Muscle of back (tissue), 3 donors: ENCODE measurements at regions not wholly inside any gene's neighbourhood (a gene's known extent, or its start where the extent isn't known, plus 50 kb on each side); places are given as distances from the start of the nearest gene placed in this dataset.
A peak's percentile ranks its signal among the peaks of the same experiment; 100 is the strongest.
"Not testable (repeated sequence)": the region's sequence is repeated elsewhere in the genome, so short reads cannot be mapped to it uniquely, and the experiment has no call there.

Experiments
- DNase-seq, 3 donors: peaks; one replicate each; pipeline versions ENCODE4 v3.0.0 to v3.0.0-alpha.2; 2013

DNA sequence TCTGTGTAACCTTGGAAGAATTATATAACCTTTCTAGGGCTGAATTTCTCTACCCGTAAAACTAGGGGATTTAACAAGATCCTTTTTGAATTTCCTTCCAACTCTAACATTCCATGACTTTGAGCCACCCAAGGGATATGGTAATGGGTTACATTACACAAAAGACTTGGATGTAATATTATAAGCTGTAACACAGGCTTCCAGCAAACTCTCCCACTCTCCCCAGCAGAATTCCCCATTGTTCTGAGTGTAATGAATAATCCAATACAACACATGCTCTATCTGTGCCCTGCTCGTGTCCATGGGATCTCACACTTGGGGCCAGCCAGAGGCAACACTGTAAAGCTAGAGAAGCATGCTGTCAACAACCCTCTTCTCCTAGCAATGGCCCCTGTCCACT, 790.6 kb upstream of the AUTS2 start:
- peak; percentile 7 to 69 (median 44) for DNase-seq

DNA sequence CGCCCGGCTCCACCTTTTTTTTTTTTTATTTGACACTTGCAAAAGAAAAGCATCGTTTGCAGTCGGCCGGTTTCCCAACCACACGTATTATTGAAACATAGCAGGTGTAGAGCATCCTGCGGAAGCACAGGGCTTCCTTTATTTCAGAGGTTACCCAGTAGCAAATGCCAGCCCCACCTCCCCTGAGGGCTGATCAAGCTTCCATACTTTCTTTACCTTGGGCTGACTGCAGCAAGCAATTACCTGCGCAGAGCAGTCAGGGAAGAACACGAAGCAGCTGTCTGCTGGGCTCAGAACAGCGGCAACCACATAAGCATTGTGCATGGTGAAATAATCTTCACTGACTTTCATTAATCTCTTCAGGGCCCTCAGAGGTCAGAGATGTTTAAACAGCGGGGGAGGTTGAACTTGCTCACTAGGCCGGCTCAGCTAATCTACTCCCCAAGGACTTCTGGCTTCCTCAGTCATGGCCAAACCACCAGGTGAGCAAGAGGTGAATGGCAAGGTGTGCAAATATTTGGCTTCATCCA, 784.7 kb upstream of the AUTS2 start:
- DNase-seq, result no peak

DNA sequence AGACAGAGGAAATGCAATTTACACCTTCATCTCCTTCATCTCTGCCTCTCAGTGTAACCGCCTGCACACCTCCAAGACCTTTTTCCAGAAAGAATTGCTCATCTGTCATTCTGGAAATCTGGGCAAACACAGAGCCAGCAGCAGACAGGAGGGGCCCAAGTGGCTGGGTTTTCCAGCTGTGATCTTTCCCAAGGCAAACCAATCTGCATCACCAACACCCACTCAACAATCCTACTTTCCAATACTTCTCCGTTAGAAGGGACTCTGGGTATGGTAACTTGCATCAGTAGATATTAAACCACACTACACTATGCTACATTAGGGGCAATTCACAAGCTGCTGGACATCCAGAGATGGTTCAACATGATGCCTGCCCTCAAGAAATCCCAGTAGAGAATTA, 781.8 kb upstream of the AUTS2 start:
- DNase-seq, result no peak

DNA sequence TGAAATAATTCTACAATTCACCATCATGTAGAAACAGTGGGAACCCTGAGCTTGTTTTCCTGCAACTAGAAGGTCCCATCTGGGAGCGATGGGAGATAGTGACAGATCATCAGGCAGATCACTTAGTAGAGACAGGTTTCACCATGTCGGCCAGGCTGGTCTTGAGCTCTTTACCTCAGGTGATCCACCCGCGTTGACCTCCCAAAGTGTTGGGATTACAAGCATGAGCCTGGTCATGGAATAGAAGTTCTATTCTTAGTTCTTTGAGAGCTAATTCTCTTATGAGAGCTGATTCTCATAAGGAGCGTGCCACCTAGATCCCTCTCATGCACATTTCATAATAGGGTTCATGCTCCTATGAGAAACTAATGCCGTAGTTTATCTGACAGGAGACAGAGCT, 778.0 kb upstream of the AUTS2 start:
- DNase-seq, result no peak

DNA sequence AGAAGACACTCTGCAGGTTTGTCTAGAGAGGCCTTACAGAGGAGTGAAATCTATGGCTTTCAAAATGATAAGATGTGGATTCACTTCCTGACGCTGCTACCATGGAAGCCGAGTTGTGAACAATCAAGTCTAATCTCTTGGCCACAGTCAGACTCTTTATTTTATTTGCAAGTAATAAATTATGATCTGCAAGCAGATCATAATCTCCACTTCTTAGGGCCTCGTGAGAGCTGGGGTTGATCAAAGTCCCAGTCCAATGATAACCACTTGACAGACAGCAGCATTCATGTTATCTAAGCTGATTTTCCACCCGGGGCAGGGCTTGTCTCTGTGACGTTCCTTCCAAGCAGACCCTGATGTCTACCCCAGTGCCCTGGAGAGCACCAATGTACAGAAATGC, 776.4 kb upstream of the AUTS2 start:
- no peak for DNase-seq

DNA sequence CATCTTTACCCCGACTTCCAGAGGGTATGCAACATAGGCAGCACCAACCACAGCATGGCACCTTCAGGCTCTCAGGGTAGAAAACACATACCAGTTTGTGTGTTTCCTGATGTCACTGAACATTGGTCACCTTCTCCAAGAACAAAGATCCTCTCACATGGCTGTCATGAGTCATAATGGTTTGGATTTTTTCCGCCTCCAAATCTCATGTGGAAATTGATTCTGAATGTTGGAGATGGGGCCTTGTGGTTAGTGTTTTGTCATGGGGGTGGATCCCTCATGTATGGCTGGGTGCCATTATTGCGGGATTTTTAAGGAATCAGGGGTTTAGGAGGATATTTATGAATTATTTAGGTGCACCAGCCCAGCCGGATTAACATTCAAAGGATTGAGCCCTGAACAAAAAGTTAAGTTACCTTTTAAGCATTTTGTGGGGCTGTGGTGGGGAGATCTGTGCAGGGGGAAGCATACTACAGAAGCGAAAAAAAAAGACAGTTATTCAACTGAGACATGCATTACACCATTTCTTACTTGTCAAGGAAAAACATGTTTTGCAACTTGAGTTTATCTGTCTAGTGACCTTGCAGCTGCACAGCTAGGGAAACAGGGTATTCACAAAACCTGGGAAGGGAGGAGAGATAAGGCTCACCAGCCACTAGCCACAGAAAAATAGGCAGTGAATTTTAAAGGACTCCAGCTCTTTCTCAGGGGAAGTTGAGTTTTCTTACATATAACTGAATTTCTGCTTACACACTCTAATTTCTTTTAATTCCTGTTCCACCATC, 774.1 kb upstream of the AUTS2 start:
- DNase-seq, result no peak

DNA sequence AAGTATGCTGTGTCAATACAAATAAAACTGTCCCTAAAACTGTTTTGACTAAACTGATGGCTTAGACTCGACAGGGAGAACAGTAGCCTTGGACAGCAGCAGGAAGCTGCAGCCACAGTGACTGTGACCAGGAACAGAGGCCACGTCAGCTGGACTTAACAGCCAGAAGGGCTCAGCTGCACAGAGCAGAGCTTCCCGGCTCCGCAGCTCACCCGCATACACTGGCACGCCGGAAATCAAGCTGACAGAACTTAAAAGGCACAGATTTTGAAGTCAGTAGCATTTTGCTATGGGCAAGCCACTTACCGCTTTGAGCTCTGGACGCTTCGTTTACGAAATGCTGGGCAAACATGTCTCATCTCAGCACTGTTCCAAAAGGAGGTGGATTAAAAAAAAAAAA, 769.7 kb upstream of the AUTS2 start:
- DNase-seq, result no peak

DNA sequence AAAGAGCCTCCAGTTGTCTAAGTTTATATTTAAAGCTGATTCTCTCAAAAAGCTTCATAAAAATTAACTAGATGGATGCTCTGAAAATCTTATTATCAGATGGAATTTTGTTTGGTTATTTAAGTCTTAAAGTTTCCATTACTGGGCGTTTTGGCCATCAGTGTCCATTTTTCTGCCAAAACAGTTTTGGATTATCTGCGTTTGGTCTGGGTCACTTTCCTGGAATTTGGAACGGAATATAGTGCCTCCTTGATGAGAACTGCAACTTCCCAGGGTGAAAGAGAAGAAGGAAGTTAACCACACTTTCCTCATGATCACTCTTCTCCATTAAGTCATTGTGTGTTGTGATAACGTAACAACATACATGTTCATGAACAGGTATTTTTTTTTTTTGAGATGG, 764.9 kb upstream of the AUTS2 start:
- peak; percentile 16 to 68 (median 52) for DNase-seq

DNA sequence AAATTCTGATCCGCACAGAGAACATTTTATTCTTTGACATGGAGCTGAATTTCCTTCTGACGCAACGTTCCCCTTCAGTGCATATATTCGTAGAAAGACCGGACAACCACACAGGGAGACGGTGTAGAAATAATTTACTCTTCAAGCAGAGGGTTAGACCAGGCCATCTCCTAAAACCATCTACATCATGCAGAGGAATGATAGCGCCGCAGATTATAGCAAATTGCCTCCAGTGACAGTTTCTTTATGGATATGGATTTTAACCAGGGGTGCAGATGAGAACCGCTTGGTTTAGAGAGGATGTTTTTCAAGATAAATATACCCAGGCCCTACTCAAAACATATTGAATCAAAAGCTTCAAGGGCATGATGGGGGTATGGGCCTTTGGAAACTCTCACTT, 759.3 kb upstream of the AUTS2 start:
- no peak for DNase-seq

DNA sequence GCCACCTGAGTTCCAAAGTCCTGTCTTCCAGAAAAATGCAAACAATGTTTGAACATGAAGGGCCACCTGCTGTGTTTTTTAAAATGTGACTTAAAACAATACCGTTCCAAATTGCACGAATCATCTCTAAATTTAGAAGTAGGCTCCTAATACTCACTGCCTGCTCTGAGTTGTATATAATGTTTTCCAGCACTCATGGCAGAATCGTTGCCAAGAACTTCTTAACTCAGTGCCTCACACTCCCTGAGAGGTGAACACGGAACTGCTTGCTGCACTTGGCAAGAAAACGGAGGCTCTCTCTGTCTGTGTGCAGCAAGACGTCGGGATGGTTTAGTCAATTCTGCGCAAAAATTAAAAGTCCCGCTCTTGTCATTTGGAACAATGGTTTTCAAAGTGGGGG, 757.3 kb upstream of the AUTS2 start:
- peak; percentile 49 to 80 (median 71) for DNase-seq

DNA sequence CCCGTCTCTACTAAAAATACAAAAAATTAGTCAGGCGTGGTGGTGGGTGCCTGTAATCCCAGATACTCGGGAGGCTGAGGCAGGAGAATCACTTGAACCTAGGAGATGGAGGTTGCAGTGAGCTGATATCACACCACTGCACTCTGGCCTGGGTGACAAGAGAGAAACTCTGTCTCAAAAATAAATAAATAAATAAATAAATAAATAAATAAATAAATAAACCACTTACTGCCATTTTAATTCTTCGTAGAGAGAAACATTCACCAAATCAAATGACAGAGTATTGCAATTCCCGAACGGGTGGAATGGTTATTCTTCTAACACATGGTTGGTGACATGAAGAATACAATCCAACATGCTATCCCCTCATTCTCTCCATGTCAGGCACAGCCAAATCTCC, 754.3 kb upstream of the AUTS2 start:
- not testable (repeated sequence) for DNase-seq

DNA sequence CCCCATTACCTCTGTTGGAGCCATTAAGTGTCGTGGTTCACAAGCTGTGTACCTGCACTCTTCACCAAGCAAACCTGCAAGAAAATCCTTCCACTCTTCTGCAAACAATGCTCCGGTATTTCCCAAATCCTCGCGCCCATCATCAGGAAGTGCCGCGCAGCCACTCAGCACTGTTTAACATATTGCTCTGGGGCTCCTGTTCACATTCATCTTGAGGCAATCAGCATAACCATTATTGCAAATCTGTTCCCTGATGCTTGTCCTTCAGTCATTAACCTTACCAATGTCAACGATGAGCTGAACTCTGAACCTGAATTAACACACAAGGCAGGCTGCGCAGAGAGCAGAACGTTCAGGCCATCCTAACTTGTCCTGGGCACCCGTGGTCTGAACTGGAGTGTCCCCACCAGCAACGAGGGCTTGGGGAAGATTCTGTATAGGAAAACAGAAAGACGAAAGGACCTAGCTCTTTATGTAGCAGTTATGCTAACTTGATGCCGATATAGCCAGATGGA, 751.4 kb upstream of the AUTS2 start:
- DNase-seq, result no peak

DNA sequence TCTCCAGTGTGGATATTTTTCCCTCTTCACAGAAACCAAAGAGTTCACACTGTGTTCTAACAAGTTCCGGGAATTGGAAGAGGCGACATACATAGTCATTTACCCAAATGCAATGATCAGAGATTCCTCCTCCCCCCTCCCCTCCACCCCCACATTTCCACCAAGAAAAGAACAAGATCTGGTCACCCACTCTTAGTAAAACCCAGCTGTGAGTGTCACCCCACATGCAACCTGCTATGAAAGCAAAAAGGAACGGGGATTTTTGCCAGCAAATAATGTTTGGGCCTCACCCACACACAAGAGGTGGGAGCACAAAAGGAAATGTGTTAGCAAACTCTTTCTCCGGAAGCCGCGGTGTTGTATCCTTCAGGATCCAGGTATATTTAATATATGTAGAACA, 745.0 kb upstream of the AUTS2 start:
- no peak for DNase-seq

DNA sequence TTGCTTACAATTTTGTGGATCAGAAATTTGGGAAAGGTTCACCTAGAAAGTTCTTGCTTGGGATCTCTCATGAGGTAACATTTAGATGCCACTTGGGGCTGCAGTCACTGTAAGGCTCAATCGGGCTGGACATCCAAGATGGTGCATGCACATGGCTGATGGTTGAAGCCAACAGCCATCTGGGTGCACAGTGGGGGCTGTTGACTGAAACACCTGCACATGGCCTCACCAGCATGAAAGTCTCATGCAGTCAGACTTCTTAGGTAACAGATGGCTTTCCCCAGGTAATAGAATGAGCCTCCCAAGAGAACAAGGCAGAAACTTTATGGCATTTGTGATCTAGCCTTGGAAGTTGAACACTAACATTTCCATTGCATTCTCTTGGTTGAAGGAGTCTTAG, 740.7 kb upstream of the AUTS2 start:
- DNase-seq, result no peak

DNA sequence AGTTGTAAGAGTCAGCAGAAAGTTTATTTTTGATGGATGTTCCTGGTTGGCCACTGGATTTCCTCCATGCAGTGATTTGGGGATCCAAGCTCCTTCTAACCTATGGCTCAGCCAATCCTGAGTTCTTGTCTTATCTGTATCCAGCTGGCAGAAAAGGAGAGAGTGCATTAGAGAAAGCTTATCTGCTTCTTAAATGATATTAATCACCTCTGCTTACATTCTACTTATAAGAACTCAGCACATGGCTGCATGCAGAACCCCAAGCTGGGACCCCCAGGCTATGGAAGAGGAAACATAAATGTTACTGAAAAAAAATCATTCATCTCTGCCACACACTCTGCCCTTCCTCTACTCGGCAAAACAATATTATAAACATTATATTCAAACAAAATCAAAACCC, 739.8 kb upstream of the AUTS2 start:
- no peak for DNase-seq

DNA sequence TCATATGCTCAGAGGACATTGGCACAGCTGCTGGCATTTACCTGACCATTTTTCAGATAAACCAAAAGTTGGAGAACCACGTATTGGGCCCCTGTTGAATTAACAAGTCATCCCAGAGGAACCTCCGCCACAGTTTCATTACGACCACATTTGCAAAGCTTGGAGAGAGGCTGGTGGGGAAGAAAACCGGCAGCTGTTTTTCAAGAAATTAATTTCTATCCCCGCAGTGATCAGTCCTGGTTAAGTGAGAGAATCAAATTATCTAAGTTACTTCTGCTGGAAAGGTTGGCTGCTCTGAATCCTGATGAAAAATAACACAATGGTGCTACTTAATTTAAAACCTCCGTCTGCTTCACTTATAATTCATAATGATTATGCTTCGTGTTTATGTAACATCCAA, 737.1 kb upstream of the AUTS2 start:
- no peak for DNase-seq

DNA sequence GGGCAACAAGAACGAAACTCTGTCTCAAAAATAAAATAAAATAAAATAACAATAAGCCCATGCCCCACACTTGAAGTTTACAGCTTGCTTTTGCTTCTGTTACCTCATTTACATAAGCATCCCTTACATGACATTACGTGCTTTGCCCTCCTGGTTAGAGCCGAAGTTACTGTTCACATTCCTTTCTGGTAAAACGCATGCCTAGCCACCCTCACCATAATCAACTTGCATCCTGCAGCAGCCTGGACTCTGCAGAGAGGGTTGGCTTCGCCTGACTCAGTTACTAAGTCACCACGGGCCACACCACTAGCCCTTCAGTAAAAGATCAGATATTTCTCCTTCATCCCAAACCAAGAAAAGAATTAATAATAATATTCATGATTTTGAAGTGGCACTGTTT, 736.0 kb upstream of the AUTS2 start:
- DNase-seq, result no peak

DNA sequence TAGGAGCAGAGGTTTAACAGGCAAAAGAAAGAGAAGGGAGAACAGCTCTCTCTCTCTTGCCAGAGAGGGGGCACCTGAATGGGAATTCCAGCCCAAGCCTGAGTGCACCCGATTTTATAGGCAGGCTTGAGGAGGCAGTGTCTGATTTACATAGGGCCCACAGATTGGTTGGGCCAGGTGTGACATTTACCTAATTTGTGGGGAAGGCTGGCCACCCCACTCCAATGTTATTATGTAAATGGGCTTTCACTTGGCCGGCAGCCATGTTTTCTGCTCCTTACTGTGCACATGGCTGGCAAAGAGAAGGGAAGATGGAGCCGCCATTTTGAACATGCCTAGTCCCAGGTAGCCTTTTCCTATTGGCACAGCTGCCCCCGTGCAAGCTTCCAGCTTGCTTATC, 735.5 kb upstream of the AUTS2 start:
- no peak for DNase-seq

DNA sequence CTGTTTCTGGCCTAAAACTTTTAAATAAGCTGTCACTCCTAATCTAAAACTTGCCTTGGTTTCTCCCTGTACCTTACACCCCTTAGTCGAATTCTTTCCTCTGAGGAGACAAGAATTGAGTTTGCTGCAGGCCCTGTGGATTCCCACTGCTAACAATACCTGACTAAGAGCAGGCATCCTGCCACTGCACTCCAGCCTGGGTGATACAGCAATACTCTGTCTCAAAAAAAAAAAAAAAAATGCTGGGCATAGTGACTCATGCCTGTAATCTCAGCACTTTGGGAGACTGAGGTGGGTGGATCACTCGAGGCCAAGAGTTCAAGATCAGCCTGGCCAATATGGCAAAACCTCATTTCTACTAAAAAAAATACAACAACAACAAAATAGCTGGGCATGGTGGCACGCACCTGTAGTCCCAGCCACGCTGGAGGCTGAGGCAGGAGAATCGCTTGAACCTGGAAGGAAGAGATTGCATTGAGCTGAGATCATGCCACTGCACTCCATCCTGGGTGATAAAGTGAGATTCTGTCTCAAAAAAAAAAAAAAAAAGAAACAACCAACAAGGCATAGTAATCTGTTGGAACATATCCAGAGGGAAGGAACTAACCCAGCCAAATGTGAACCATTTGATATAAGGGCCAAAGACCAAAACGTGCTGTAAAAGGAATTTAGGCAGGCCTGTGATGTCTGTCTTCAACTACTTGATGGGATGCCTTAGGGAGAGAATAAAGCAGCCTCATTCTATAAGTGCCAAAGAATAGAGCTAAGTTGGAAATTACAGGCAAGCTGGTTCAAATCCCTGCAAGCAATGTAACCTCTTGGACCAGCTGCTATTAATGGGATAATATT, 732.7 kb upstream of the AUTS2 start:
- peak in 2 of 3 donors; percentile 40 to 47 for DNase-seq

DNA sequence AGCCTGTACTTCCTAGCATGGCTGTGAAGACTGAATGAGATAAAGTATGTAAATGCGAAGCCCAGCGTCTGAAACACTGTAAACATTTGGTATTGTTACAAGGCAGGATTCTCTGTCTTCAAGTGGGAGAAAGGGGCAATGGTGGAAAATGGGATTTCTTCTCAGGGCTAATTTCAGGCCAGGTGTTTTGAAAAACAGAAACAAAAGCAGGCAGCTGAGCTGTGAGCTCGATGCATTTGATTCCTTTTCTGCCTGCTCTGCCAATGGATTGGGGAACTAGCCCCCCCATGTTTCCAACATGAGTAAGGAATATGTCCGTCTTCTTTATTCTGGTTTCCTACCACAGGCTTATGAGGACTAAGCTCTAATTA, 732.1 kb upstream of the AUTS2 start:
- no peak for DNase-seq

DNA sequence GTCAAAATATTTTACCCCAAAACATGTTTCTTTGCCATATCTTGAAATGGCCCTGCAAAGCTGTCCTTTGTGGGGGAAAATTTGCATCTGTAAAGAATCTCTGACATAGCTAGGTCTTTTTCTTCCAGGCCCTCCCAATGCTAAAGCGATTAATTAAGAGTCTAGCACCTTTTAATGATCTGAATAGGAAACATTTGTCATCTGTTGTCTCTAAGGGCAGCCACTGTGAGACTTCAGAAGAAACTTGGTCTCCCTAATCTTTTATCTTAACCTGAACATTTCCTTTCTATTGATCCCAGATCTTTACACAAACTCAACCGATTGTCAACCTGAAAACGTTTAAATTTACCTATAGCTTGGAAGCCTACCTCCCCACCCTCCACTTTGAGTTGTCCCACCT, 731.6 kb upstream of the AUTS2 start:
- not testable (repeated sequence) for DNase-seq

DNA sequence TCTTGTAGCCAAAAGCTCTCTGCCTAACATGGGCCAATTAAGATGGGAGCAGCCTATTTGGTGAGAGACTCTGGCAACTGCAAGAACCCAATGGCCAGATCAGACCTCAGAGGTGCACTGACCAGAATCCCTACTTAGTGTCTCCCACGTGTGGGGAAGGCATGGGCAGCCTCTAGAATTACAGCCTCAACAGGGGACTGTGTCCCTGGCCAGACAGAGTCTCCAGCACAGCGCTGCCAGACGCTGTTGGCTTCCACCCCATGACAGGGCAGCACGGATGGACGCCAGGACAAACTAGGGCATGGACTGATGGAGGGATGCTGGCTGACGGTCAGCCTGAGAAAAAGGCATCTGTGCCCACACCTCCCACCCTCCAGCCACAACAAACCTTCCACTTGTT, 729.3 kb upstream of the AUTS2 start:
- no peak for DNase-seq

DNA sequence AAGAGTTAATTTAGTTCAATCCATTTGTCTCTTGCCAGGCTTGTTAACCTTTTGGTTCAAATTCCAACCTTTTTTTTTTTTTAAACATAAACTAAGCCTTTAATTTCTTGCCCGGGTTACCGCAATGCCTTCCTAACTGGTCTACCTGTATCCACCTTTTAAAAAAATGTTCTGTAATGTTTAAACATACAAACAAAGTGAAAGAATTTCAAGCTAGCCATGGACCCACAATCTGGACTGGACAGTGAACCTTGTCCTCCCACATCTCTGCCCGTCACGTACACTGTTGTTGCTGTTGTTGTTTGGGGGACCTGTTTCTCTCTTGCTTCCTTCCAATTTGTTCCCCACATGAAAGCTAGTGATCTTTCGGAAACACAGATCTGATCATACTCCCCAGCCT, 724.7 kb upstream of the AUTS2 start:
- no peak for DNase-seq
